ENCODE measurements at regions not wholly inside any gene's neighbourhood (a gene's known extent, or its start where the extent isn't known, plus 50 kb on each side); places are given as distances from the start of the nearest gene placed in this dataset.
"Not testable (repeated sequence)": the region's sequence is repeated elsewhere in the genome, so short reads cannot be mapped to it uniquely, and the experiment has no call there.

- dilution Hi-C loops (cut with MboI; ENCODE audit: extremely low pct_ligation_motif_present, low sequenced_read_pairs): no loop called here
- H3K9me1 ChIP-seq (ENCODE audit: control insufficient read depth, extremely low read depth, insufficient read depth, low read length): no peaks in the 10 kb centered on the region
- H4K20me1 ChIP-seq (ENCODE audit: control insufficient read depth, extremely low read depth, insufficient read depth, low read length): no peaks in the 10 kb centered on the region
- H3K27ac ChIP-seq (ENCODE audit: control insufficient read depth, insufficient read depth, low read length): no peak overlapping the region
- FAIRE-seq (peak; percentile 53), DNase-seq (ENCODE audit: low read depth, low spot score) (no peak)
- H3K4me2 ChIP-seq (ENCODE audit: control insufficient read depth, extremely low read depth, insufficient read depth, low read depth, low read length): peak overlapping the region; percentile 34
- H3K4me3 ChIP-seq (ENCODE audit: control insufficient read depth in 2 of 3, extremely low read depth in 1 of 3, insufficient read depth in 2 of 3, low read depth in 1 of 3, low read length in 3 of 3): no peak overlapping the region
- no peak overlapping the region for H3K9ac ChIP-seq (ENCODE audit: control insufficient read depth, extremely low read depth, insufficient read depth, low read length)
- H2AFZ ChIP-seq (ENCODE audit: control insufficient read depth, low read length): no peak overlapping the region
- TF ChIP-seq EZH2 (IDR thresholded peaks at IDR 0.05; ENCODE audit: low read length): no peak
- TF ChIP-seq, protein P1, sequence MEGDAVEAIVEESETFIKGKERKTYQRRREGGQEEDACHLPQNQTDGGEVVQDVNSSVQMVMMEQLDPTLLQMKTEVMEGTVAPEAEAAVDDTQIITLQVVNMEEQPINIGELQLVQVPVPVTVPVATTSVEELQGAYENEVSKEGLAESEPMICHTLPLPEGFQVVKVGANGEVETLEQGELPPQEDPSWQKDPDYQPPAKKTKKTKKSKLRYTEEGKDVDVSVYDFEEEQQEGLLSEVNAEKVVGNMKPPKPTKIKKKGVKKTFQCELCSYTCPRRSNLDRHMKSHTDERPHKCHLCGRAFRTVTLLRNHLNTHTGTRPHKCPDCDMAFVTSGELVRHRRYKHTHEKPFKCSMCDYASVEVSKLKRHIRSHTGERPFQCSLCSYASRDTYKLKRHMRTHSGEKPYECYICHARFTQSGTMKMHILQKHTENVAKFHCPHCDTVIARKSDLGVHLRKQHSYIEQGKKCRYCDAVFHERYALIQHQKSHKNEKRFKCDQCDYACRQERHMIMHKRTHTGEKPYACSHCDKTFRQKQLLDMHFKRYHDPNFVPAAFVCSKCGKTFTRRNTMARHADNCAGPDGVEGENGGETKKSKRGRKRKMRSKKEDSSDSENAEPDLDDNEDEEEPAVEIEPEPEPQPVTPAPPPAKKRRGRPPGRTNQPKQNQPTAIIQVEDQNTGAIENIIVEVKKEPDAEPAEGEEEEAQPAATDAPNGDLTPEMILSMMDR (optimal IDR thresholded peaks at IDR 0.05 in 1 of 3, IDR thresholded peaks at IDR 0.05 in 1 of 3, conservative IDR thresholded peaks at IDR 0.05 in 1 of 3; ENCODE audit: extremely low read depth in 1 of 3, insufficient read depth in 2 of 3, low read length in 3 of 3): no peak
- H3K27me3 ChIP-seq (ENCODE audit: control insufficient read depth, extremely low read depth, insufficient read depth, low read length): no peaks in the 10 kb centered on the region
- peaks cover 6% of the 10 kb centered on the region for H3K4me1 ChIP-seq (ENCODE audit: control insufficient read depth, extremely low read depth, insufficient read depth, low read length)
- no peaks in the 10 kb centered on the region for H3K9me3 ChIP-seq (ENCODE audit: control insufficient read depth, low read depth, low read length)
- H3K79me2 ChIP-seq (ENCODE audit: control insufficient read depth, insufficient read depth, low read length): no peaks in the 10 kb centered on the region
- H3K36me3 ChIP-seq (ENCODE audit: control insufficient read depth in 2 of 2, extremely low read depth in 1 of 2, insufficient read depth in 2 of 2, low read length in 2 of 2): no peaks in the 10 kb centered on the region
Observed at GRCh38 chr6:82525775-82526495, 162.3 kb downstream of the TPBG start.

DNA sequence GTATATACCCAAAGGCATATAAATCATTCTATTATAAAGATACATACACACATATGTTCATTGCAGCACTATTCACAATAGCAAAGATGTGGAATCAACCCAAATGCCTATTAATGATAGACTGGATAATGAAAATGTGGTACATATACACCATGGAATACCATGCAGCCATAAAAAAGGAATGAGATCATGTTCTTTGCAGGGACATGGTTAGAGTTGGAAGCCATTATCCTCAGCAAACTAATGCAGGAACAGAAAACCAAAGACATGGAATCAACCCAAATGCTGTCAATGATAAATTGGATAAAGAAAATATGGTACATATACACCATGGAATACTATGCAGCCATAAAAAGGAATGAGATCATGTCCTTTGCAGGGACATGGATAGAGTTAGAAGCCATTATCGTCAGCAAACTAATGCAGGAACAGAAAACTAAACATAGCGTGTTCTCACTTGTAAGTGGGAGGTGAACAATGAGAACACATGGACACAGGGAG lies 166.4 kb downstream of the TPBG start:
- dilution Hi-C loops (cut with MboI; ENCODE audit: extremely low pct_ligation_motif_present, low sequenced_read_pairs); H2AFZ ChIP-seq (ENCODE audit: control insufficient read depth, low read length); H3K27me3 ChIP-seq (ENCODE audit: control insufficient read depth, extremely low read depth, insufficient read depth, low read length); H3K4me2 ChIP-seq (ENCODE audit: control insufficient read depth, extremely low read depth, insufficient read depth, low read depth, low read length); H3K36me3 ChIP-seq (ENCODE audit: control insufficient read depth in 2 of 2, extremely low read depth in 1 of 2, insufficient read depth in 2 of 2, low read length in 2 of 2); H3K4me1 ChIP-seq (ENCODE audit: control insufficient read depth, extremely low read depth, insufficient read depth, low read length); H3K27ac ChIP-seq (ENCODE audit: control insufficient read depth, insufficient read depth, low read length); H4K20me1 ChIP-seq (ENCODE audit: control insufficient read depth, extremely low read depth, insufficient read depth, low read length); H3K4me3 ChIP-seq (ENCODE audit: control insufficient read depth in 2 of 3, extremely low read depth in 1 of 3, insufficient read depth in 2 of 3, low read depth in 1 of 3, low read length in 3 of 3); H3K9ac ChIP-seq (ENCODE audit: control insufficient read depth, extremely low read depth, insufficient read depth, low read length); DNase-seq (ENCODE audit: low read depth, low spot score); H3K79me2 ChIP-seq (ENCODE audit: control insufficient read depth, insufficient read depth, low read length); H3K9me3 ChIP-seq (ENCODE audit: control insufficient read depth, low read depth, low read length); H3K9me1 ChIP-seq (ENCODE audit: control insufficient read depth, extremely low read depth, insufficient read depth, low read length); FAIRE-seq: not testable (repeated sequence)

- H3K79me2 ChIP-seq (ENCODE audit: control insufficient read depth, insufficient read depth, low read length): no peaks in the 10 kb centered on the region
- H3K9me1 ChIP-seq (ENCODE audit: control insufficient read depth, extremely low read depth, insufficient read depth, low read length): no peaks in the 10 kb centered on the region
- H3K4me3 ChIP-seq (ENCODE audit: control insufficient read depth in 2 of 3, extremely low read depth in 1 of 3, insufficient read depth in 2 of 3, low read depth in 1 of 3, low read length in 3 of 3): no peak overlapping the region
- FAIRE-seq (peak; percentile 32), DNase-seq (ENCODE audit: low read depth, low spot score) (no peak)
- no peak overlapping the region for H2AFZ ChIP-seq (ENCODE audit: control insufficient read depth, low read length)
- no peaks in the 10 kb centered on the region for H4K20me1 ChIP-seq (ENCODE audit: control insufficient read depth, extremely low read depth, insufficient read depth, low read length)
- no peaks in the 10 kb centered on the region for H3K36me3 ChIP-seq (ENCODE audit: control insufficient read depth in 2 of 2, extremely low read depth in 1 of 2, insufficient read depth in 2 of 2, low read length in 2 of 2)
- no peaks in the 10 kb centered on the region for H3K27me3 ChIP-seq (ENCODE audit: control insufficient read depth, extremely low read depth, insufficient read depth, low read length)
- H3K9ac ChIP-seq (ENCODE audit: control insufficient read depth, extremely low read depth, insufficient read depth, low read length): no peak overlapping the region
- TF ChIP-seq, protein P1 (optimal IDR thresholded peaks at IDR 0.05 in 1 of 3, IDR thresholded peaks at IDR 0.05 in 1 of 3, conservative IDR thresholded peaks at IDR 0.05 in 1 of 3; ENCODE audit: extremely low read depth in 1 of 3, insufficient read depth in 2 of 3, low read length in 3 of 3): no peak
- no peak for TF ChIP-seq EZH2 (IDR thresholded peaks at IDR 0.05; ENCODE audit: low read length)
- H3K27ac ChIP-seq (ENCODE audit: control insufficient read depth, insufficient read depth, low read length): no peak overlapping the region
- H3K9me3 ChIP-seq (ENCODE audit: control insufficient read depth, low read depth, low read length): no peaks in the 10 kb centered on the region
- no peaks in the 10 kb centered on the region for H3K4me1 ChIP-seq (ENCODE audit: control insufficient read depth, extremely low read depth, insufficient read depth, low read length)
- H3K4me2 ChIP-seq (ENCODE audit: control insufficient read depth, extremely low read depth, insufficient read depth, low read depth, low read length): no peak overlapping the region
- dilution Hi-C loops (cut with MboI; ENCODE audit: extremely low pct_ligation_motif_present, low sequenced_read_pairs): no loop called here
Observed at GRCh38 chr6:82534876-82535275, 171.3 kb downstream of the TPBG start.

GRCh38 chr6:82549480-82549879 lies 185.9 kb downstream of the TPBG start:
- H3K36me3 ChIP-seq (ENCODE audit: control insufficient read depth in 2 of 2, extremely low read depth in 1 of 2, insufficient read depth in 2 of 2, low read length in 2 of 2); H3K27me3 ChIP-seq (ENCODE audit: control insufficient read depth, extremely low read depth, insufficient read depth, low read length); H3K9ac ChIP-seq (ENCODE audit: control insufficient read depth, extremely low read depth, insufficient read depth, low read length); H3K27ac ChIP-seq (ENCODE audit: control insufficient read depth, insufficient read depth, low read length); H3K79me2 ChIP-seq (ENCODE audit: control insufficient read depth, insufficient read depth, low read length); H2AFZ ChIP-seq (ENCODE audit: control insufficient read depth, low read length); DNase-seq (ENCODE audit: low read depth, low spot score); H4K20me1 ChIP-seq (ENCODE audit: control insufficient read depth, extremely low read depth, insufficient read depth, low read length); FAIRE-seq; H3K9me3 ChIP-seq (ENCODE audit: control insufficient read depth, low read depth, low read length); H3K4me2 ChIP-seq (ENCODE audit: control insufficient read depth, extremely low read depth, insufficient read depth, low read depth, low read length); H3K4me3 ChIP-seq (ENCODE audit: control insufficient read depth in 2 of 3, extremely low read depth in 1 of 3, insufficient read depth in 2 of 3, low read depth in 1 of 3, low read length in 3 of 3); dilution Hi-C loops (cut with MboI; ENCODE audit: extremely low pct_ligation_motif_present, low sequenced_read_pairs); H3K9me1 ChIP-seq (ENCODE audit: control insufficient read depth, extremely low read depth, insufficient read depth, low read length); H3K4me1 ChIP-seq (ENCODE audit: control insufficient read depth, extremely low read depth, insufficient read depth, low read length): not testable (repeated sequence)

Data from keratinocyte (primary cell).